NCI-H1436 (cell line): ENCODE measurements at regions not wholly inside any gene's neighbourhood (a gene's known extent, or its start where the extent isn't known, plus 50 kb on each side); places are given as distances from the start of the nearest gene placed in this dataset.
A peak's percentile ranks its signal among the peaks of the same experiment; 100 is the strongest.

Experiments
- DNase-seq: peaks from one replicate; lab custom pipeline; 2025; lab: John Stamatoyannopoulos, UW

- no peak for DNase-seq
Measured at GRCh38 chr2:64854773-64855237, 134.4 kb upstream of the SLC1A4 start.

GRCh38 chr2:64857581-64858471 lies 131.4 kb upstream of the SLC1A4 start:
- DNase-seq: no peak

DNA sequence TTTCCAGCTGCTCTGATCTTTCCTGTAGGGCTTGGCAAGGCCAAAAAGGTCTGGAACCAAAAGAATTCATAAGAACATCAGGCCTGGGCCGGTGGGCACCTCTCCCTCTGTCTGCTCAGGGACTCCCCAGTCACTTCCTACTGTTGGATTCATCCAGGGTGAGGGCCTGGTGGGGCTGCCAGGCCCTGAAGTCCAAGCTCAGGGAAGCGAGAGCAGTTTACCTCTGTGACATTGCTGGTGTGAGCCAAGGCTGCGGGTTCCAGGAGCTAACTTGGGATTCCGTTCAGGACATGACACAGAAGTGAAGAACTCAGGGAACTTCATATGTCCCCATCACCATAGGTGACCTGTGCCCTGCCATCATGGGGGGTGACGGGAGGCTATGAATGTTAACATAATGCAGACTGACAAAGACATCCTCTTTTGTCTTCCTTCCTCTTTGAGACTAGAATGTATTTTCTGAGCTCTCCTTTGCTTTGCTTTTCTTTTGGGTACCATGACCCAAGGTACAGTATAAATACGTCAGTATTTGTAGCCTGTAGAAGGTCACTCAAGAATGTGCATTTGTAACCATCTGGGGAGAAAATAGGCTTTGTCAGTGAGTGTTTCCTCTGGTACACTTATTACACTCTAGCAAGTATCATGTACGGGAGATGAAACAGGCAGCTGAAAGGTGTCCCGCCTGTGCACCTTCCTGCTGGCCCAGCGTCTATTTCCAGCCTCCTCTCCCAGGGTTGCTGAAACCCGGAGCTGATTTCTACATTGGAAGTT lies 130.5 kb upstream of the SLC1A4 start:
- no peak for DNase-seq

GRCh38 chr2:64859312-64860212 lies 129.6 kb upstream of the SLC1A4 start:
- peak; percentile 46 for DNase-seq

GRCh38 chr2:64860276-64860885 lies 128.8 kb upstream of the SLC1A4 start:
- DNase-seq: no peak

- DNase-seq: no peak
Measured at GRCh38 chr2:64860936-64861335, 128.3 kb upstream of the SLC1A4 start.

DNA sequence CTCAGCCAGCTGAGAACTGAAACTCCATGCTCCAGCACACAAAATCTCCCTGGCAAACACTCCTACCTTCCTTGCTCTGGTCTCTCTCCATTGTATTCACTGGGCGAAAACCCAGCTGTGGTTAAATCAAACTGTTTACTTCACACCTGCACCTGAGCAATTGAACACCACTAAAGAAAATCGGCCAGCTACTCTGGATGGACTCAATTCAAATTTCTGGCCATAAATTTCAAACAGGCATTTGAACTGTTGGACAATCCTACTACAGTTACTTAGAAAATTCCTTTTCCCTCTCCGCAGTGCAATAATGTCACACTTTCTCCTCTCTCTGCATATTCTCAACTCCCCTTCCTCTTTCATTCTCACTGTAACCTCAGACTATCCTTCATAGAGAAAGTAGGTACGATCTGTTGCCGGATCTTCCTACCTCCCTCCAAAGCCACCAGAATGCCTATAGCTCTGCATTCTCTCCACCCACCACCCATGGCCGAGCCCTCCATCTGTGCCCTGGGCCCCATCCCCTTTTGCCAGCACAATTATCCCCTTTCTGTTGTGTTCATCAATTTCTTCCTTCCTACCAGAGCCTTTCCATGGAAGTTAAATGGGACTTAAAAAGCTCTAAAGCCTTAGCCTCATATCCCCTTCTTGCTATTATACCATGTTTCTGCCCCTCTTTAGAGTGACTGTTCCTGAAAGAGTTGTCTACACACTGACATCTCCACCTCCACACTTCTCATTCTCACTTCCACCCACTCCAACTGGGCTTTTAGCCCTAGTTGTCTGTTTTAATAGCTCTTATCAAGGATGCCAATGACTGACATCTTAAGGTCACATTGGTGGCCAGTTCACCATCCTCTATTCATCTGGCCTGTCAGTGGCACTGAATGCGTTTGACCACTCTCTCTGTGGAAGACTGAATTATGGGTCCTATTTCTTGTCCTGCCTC lies 127.5 kb upstream of the SLC1A4 start:
- DNase-seq: no peak

- DNase-seq: no peak
Measured at GRCh38 chr2:64862623-64863022, 126.6 kb upstream of the SLC1A4 start.

DNA sequence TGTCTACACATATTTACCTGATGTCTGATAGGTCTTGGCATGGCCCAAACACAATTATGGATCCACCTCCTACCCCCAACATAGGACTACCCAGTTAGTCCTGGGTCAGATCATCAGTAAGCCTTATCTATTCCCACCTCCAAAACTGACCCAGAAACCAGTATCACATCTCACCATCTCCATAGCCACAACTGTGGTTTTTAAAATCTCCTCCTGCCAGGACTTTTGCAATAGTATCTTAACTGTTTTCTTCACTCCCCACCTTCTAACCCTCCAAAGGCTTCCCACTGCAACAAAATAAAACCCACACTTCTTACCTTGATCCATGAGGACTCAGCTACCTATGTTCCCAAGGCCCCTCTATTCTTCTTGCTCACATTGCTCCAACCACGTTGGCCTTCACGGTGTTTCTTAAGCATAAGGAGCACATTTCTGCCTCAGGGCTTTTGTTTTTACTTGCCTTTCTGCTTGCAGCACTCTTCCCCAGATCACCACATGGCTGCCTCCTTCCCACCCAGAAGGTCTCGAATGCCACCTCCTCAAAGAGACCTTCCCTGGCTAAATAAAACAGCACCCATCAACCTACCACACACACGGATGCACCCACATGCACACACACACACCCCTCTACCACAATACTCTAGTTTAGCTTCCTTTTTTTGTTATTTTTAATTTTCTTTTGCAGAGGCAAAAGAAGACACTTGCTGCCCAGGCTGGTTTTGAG lies 125.9 kb upstream of the SLC1A4 start:
- DNase-seq: no peak

DNA sequence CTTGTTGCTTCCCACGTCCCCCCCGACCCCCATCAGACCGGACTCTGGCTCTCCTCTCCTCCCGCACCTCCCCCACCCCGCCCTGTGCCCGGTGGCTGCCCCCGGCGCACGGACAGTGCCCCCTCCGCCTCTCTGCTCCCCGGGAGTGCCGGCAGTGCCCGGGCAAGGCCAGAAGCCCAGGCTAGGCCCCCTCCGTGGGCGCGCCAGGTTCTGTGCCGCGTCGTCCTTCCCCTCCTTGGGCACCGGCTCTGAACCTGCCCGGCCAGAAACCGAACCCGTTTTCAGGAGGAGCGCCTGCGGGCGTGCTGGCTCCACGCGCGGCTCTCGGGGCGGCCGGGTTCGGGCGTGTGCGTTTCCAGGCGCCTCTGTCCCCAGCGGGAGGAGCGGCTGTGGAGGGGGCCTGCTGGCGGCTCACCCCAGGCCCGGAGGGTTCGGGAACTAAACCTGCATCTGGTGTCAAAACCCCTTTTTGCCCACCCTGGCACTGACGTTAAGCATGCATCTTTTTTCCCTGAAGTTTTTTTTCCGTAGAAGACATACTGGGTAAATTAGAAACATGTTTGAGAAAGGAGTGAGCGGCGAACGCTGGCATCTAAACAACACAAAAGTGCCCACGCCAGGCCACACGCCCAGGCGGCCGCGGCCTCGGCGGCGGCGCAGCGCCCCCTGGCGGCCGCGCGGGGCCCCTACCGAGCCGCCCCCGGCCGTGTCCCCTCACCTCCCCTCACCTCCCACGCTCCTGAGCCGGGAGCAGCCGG lies 123.9 kb upstream of the SLC1A4 start:
- DNase-seq: peak; percentile 49

GRCh38 chr2:64865831-64866345 lies 123.3 kb upstream of the SLC1A4 start:
- DNase-seq: no peak

GRCh38 chr2:64866797-64867196 lies 122.4 kb upstream of the SLC1A4 start:
- no peak for DNase-seq

GRCh38 chr2:64867253-64867996 lies 121.8 kb upstream of the SLC1A4 start:
- DNase-seq: no peak

DNA sequence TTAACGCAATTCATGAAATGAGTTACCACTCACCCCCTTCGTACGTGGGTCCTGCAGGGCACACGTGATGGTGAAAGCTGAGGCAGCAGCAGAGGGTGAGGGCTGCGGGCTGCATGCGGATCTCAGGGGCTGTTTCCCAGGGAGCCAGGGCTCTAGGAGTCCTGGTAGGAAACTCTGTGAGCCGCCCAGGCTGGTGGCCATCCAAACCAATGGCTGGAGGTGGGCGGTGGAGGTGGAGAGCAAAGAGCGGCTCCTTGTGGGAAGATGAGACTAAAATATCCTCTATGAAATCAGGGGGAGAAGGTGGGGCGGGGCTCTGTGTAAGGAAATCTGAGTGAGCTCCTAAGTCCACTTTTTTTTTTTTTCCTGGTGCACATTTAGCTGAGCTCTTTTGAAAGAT lies 120.1 kb upstream of the SLC1A4 start:
- no peak for DNase-seq

GRCh38 chr2:64873472-64873924 lies 115.7 kb upstream of the SLC1A4 start:
- peak; percentile 52 for DNase-seq

GRCh38 chr2:64874593-64874992 lies 114.6 kb upstream of the SLC1A4 start:
- no peak for DNase-seq

- DNase-seq: no peak
Measured at GRCh38 chr2:64875368-64875767, 113.8 kb upstream of the SLC1A4 start.

DNA sequence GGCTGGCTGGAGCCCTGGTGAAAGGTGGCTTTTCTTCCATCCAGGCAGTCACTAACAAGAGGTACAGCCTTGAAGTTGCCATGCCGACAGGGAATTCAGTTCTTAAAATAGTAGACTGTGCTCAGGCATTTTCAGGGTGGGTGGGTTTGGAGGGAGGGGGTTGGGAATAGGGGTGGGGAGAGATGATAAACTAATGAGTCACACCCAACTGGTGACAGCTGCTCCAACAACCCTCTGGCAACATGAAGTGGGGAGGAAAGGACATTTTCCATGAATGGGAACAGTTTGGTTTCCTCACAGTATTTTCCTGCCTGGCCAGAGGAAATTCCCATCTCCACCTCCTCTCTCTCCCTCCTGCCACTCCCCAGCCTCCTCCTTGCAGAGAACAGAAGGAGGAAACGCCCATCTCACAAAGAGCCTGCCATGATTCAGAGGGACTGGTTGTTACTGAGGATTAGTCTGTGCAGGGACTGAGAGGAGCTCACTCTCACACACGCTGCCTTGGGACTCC lies 113.0 kb upstream of the SLC1A4 start:
- DNase-seq: no peak
